ENCODE measurements at regions not wholly inside any gene's neighbourhood (a gene's known extent, or its start where the extent isn't known, plus 50 kb on each side); places are given as distances from the start of the nearest gene placed in this dataset.

GRCh38 chr13:106049171-106049570 is 486.3 kb downstream of the EFNB2 start:
- no peak for TF ChIP-seq CTCF (IDR thresholded peaks at IDR 0.05; ENCODE audit: control insufficient read depth, insufficient read depth, low read depth, low read length, missing control alignments)
- H3K4me3 ChIP-seq (ENCODE audit: control insufficient read depth, low read depth, low read length) = no peak overlapping the region
- DNase-seq (ENCODE audit: low read depth) = no peak

DNA sequence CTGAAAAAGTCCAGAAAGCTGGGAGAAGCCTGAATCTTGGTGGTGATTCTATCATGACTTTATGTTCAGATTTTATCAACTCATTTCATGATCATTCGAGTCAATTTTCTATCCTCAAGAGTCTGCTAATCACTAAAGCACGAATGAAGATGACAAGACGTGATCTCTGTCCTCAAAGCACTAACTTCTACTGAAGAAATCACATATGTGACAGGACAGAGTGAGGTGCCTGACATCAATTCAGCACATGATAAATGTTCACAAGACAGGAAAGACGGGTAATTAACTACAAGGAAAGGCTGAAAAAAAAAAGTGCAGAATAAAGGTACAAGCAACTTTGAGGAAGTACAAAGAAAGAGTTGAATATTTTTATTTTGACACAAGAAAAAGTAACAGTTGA is 487.1 kb downstream of the EFNB2 start:
- no peak for TF ChIP-seq CTCF (IDR thresholded peaks at IDR 0.05; ENCODE audit: control insufficient read depth, insufficient read depth, low read depth, low read length, missing control alignments)
- no peak for DNase-seq (ENCODE audit: low read depth)
- H3K4me3 ChIP-seq (ENCODE audit: control insufficient read depth, low read depth, low read length) = no peak overlapping the region

GRCh38 chr13:106047859-106048258 is 487.6 kb downstream of the EFNB2 start:
- TF ChIP-seq CTCF (IDR thresholded peaks at IDR 0.05; ENCODE audit: control insufficient read depth, insufficient read depth, low read depth, low read length, missing control alignments) = no peak
- no peak overlapping the region for H3K4me3 ChIP-seq (ENCODE audit: control insufficient read depth, low read depth, low read length)
- DNase-seq (ENCODE audit: low read depth) = no peak

- no peak overlapping the region for H3K4me3 ChIP-seq (ENCODE audit: control insufficient read depth, low read depth, low read length)
- DNase-seq (ENCODE audit: low read depth) = no peak
- TF ChIP-seq CTCF (IDR thresholded peaks at IDR 0.05; ENCODE audit: control insufficient read depth, insufficient read depth, low read depth, low read length, missing control alignments) = no peak
Measured at GRCh38 chr13:106042996-106043581, 492.4 kb downstream of the EFNB2 start.

DNA sequence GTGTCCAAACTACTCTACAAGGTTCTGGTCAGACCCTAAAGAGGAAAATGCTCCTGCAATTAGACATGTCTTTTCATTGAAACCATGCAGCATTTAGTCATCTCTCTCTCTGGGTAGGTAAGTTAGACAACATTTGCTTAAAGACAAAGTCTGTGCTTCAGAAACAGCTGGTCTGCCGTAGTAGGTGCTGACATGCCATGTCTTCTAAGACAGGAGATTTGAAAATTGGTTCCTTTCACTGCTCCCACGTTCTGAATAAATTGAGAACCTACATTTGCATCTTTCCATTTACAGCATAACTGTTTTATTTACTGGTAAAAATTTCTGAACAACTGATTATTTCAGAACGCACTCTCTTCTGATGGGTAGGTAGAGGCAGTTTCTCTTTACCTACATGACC is 494.0 kb downstream of the EFNB2 start:
- TF ChIP-seq CTCF (IDR thresholded peaks at IDR 0.05; ENCODE audit: control insufficient read depth, insufficient read depth, low read depth, low read length, missing control alignments) = no peak
- no peak for DNase-seq (ENCODE audit: low read depth)

DNA sequence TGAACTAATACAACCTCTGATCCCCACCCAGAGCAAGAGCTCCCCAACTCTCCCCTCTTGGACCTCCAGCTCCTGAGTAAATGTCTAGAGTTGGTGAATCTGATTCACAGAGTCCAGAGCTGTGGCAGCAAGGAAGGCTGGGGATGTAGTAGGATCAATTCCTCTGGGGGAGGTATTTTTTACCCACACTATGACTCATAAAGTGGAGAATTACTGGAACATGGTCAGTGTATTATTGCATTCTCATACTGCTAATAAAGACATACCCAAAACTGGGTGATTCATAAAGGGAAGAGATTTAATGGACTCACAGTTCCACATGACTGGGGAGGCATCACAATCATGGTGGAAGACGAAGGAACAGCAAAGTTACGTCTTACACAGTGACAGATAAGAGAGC is 496.7 kb downstream of the EFNB2 start:
- no peak overlapping the region for H3K4me3 ChIP-seq (ENCODE audit: control insufficient read depth, low read depth, low read length)
- no peak for TF ChIP-seq CTCF (IDR thresholded peaks at IDR 0.05; ENCODE audit: control insufficient read depth, insufficient read depth, low read depth, low read length, missing control alignments)
- peak; percentile 79 for DNase-seq (ENCODE audit: low read depth)

More for the DNA sequence above, 494.0 kb downstream of the EFNB2 start:
- H3K4me3 ChIP-seq (ENCODE audit: control insufficient read depth, low read depth, low read length) = no peak overlapping the region

DNA sequence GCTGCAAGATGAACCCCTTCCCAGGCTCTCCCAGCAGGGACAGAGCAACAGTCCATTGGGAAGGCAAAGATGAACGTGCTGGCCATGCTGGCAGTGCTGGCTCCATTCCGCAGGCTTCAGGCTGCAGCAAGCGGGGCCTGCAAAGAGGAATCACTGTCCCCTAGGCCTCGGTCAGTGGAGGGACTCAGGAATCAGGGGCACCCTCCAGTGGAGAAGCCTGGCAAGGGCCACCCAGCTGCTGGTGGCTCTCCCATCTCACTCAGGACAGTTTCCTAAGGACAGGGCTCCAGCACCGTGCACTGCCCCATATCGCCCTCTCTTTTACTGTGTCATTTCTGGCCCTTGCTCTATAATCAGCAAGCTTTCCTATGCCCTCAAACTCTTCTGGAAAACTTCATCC is 498.6 kb downstream of the EFNB2 start:
- TF ChIP-seq CTCF (IDR thresholded peaks at IDR 0.05; ENCODE audit: control insufficient read depth, insufficient read depth, low read depth, low read length, missing control alignments) = no peak
- no peak overlapping the region for H3K4me3 ChIP-seq (ENCODE audit: control insufficient read depth, low read depth, low read length)
- DNase-seq (ENCODE audit: low read depth) = no peak

Measured in AG09309 (cell line).